ENCODE measurements at regions not wholly inside any gene's neighbourhood (a gene's known extent, or its start where the extent isn't known, plus 50 kb on each side); places are given as distances from the start of the nearest gene placed in this dataset.
A peak's percentile ranks its signal among the peaks of the same experiment; 100 is the strongest.

DNA sequence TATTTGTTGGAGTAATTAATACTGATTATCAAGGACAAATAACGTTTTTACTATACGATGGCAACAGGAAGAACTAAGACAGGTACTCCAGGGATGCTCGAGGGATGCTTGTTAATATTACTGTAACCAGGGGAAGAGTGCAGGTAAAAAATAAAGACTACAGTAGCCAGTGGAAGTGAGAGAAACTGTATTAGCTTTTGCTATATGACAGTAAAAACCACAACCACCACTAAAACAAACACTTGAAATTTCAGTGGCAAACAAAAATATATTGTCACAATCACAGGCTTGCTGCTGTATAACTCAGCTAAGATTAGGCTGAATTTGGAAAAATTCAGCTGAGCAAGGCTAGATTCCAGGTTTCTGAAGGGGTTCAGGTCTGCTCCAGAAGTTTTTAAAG is 812.6 kb upstream of the ADGRL4 start:
- DNase-seq (ENCODE audit: low spot score) = no peak

DNA sequence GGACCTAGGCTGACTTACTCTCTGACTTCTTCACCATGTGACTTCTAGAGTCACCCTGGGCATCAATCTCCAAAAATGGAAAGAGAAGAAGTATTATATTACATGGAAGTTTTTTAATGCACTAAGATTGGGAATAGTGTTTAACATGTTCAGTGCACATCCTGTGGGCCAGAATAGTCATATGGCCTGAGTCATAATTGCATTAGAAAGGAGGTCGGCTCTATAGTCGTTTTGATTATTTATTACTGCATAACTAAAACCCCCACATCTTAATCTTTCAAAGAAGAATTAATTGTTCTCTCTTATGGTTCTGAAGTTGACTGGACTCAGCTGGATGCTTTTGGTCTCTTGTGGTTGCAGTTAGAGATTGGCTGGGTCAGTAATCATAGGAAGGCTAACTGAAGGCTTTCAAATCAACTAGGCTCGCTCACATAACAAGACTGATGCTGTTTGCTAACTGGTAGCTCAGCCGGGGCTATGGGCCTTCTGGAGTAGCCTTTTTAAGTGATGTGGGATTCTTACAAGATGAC is 810.6 kb upstream of the ADGRL4 start:
- DNase-seq (ENCODE audit: low spot score) = no peak

DNA sequence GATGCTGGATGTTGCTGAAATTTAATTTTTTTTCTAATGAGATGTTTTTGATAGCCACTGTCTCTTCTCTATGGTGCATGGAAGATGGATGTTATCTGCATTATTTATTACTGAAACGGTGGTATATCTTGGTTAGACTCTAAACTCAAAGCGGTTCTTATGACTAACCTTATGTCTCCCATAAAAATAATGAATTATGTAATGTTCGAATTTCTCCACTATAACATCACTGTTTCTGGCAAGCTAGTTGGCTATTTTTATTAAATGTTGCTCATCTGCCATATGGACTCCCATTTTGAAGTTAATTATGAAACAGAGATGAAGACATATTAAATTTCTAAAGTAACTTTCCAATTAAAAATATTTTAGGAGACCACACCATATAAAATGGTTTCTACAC is 808.6 kb upstream of the ADGRL4 start:
- DNase-seq (ENCODE audit: low spot score) = no peak

DNA sequence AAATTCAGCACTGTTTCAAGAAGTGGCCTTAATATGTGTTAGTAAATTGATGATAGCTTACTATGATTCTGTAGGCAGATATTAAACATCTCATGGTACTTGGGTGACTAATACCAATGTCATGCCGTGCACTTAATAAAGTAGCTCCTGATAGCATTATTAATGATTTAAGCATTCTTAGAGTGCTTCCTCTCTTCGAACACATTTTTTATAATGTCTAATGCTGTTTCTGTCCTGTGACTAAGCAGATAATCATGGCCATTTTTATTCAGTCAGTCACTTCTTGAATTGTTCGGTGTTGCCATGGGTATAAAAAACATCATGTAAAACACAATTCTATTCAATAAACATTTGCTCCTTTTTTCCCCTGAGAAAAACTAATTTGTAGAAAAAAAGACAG is 804.6 kb upstream of the ADGRL4 start:
- DNase-seq (ENCODE audit: low spot score) = peak; percentile 1

DNA sequence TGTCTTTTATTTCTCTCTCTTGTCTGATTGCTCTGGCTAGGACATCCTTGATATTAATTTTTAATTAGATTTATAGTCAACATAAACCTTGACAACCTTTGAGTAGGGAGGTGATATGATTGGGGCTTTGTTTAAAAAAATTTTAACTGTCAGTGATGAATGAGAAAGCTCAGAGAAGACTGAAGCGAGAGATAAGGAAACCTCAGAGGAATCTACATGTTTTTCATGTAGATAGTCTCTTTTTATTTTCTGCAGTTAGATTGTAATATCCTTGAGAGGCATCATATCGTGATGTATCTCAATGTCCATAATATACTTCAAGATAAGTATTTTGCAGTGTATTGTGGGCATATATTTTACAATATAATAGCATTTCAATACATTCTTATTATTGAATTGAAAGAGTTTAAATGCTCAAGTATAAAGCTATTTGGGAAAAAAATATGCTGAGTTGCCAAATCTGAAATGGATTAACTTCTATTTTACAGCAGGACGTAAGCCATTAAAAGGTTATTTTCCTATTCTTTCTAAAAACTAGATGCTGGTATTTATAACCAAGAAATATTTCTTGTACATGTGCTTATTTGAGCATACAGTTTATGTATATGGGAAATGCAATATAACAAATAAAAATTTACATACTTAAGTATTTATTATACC is 802.4 kb upstream of the ADGRL4 start:
- no peak for DNase-seq (ENCODE audit: low spot score)

DNA sequence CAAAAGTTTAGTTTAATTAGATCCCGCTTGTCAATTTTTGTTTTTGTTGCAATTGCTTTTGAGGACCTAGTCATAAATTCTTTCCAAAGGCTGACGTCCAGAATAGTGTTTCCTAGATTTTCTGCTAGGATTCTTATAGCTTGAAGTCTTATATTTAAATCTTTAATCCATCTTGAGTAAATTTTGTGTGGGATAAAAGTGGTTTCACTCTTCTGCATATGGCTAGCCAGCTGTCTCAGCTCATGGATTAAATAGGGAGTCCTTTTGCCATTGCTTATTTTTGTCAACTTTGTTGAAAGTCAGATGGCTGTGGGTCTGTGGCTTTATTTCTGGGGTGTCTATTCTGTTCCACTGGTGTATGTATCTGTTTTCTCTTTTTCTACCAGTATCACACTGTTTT is 801.3 kb upstream of the ADGRL4 start:
- no peak for DNase-seq (ENCODE audit: low spot score)

DNA sequence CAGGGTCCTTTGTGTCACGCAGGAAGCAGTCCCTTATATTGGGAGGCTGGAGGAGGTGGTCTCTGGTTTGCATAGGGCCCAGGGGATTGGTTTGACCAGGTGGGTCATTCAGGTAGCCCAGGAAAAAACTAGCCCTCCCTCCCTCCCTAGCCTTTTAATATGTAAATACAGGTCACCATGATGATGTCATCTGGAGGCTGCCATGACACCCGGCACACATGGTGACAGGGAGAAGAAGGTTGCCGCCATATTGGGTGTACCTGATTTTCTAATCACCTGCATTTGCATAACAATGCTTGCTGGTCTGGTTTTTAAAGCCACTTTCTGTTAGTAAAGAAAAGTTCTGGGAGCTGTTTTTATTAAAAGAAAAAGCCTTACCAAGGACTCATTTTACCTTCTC is 791.0 kb upstream of the ADGRL4 start:
- no peak for DNase-seq (ENCODE audit: low spot score)

DNA sequence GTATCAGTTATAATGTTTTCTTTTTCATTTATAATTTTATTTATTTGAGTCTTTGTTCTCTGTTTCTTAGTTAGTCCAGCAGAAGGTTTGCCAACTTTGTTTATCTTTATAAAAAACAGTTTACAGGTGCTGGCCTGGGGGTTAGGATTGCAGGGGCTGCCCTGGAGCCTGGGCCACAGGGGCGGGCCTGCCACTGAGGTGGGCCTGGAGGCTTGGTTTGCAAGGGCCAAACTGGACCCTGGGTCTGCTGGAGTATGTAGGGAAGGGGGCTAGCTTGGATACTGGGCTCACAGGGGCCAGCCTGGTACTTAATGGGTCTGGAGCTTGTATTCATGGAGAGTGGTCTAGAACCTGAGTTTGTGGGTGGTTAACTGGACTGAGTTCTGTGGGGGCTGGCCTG is 789.9 kb upstream of the ADGRL4 start:
- no peak for DNase-seq (ENCODE audit: low spot score)

DNA sequence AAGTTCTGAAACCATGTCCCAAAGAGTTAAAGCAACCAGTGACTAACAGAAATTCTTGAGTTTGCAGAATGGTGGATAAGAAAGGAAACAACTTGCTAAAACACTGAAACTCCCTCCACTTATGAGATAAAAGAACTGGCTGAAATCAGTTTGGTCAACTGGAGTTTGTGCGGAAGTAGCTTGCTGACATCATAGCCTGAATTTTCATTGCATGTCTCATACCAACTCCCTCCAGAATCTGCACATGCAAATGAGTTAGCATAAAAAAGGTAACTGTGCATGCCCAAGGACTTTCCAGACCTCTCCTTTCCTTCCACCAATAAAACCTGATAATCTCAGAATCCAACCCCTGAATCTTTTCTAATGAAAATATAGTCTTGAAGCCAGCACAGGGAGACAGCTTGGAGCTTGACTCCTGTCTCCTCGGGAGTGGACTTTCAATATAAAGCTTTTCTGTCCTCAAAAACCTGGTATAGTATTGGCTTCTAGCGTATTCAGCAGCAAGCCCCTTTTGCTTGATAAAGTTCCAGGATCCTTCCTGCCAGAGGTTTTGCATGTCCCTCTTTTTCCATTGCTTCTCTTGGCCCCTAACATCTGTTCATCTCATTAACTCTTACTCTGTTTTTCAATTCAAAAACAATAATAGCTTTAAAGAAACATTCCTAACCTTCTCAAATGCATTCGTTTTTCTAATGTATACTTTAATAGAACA is 785.8 kb upstream of the ADGRL4 start:
- no peak for DNase-seq (ENCODE audit: low spot score)

DNA sequence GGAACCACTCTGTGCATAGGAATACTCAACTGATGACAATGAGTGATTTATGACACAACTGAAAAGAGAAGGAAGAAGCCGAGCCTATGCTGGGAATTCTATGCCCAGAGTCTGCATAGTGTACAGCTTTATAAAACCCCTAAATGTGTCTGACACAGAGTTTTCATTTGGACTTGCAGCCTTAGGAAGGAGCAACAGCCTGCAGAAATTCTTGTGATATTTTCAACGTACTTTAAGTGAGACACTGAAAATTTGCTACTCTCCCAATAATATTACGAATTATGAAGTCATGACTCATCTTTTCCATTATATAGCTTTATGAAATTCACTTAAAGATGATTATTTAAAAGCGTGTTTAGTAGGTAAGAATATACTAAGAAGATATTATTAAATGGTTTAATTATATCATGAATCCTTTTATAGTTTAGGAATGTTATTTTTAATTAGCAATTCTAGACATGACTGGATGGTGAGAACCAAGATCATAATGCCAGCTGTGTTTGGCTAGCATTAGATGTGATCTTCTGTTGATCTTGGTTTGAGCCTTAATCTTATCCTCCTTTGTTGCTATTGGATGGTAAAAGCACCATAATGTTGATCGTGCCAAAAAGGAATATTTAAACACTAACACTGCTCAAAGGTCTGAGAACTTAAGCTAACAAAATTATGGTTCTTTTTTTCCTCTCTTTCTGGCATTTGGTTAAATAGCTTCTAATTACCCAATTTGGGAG is 785.1 kb upstream of the ADGRL4 start:
- DNase-seq (ENCODE audit: low spot score) = no peak

DNA sequence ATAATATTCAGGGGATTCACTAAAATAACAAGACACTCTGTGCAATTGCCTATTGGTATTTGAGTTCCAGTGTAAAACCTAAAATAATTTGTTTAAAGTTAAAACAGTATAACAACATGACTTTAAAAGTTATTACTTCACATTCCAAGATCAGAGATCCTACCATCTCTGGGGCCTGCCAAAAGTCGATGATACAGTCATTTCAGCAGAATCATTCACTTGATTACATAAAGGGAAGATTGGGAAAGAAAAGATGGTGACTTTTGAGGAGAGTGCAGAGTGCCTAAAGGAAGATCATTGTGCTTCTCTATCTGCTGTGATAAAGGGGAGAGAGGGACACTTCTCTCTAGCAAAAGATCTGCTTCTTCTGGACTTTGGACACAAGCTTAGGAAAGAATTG is 784.4 kb upstream of the ADGRL4 start:
- DNase-seq (ENCODE audit: low spot score) = no peak

DNA sequence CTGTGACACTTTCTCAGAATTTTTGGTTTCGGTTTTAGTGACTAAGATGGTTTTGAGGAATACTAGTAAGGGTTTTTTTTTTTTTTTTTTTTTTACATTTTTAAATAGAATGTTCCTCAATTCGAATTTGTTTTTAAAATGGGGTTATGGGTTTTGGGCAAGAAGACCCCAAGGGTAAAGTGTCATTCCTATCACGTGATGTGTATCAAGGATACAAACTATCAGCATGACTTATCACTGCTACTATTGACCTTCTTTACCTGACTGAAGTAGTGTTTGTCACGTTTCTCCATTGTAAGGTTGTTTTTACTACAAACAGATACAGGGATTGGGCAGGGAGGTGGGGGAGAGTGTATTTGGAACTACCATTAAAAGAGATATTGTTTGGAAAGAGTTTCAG is 781.1 kb upstream of the ADGRL4 start:
- no peak for DNase-seq (ENCODE audit: low spot score)

DNA sequence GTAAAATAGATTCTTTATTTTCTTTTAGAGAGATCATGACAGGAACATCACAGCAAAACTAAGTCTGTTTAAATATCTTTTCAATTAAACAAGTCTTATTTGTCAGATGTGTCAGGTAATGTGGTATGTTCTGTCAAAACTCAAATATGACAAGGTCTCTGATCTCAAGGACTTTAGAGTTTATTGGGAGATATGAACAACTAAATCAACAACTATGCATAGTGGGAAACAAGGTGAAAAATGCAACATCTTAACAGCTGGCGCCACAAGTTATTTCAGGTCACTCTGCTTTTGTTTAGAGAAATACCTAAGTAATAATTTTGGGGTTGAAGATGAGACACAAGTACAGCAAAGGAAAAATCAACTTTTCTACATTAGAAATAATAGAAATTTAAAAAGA is 779.4 kb upstream of the ADGRL4 start:
- DNase-seq (ENCODE audit: low spot score) = no peak

DNA sequence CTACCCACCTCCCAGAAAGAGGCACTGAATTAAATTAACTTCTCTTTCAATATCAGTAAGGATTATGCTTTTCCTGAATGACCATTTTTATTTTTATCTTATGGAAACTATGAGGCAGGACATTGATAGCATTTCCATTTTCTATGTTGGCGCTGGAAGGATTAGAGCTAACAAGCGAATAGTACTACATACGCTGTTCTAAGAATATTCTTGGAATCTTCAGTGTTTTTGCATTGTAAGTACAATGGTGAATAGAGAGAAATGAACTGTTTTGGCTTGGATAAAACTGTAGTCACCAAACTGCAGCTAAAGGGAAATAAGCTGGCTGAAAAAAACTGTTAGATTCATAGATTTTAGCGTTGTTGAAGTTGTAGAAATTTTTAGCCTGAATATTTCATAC is 779.0 kb upstream of the ADGRL4 start:
- no peak for DNase-seq (ENCODE audit: low spot score)

DNA sequence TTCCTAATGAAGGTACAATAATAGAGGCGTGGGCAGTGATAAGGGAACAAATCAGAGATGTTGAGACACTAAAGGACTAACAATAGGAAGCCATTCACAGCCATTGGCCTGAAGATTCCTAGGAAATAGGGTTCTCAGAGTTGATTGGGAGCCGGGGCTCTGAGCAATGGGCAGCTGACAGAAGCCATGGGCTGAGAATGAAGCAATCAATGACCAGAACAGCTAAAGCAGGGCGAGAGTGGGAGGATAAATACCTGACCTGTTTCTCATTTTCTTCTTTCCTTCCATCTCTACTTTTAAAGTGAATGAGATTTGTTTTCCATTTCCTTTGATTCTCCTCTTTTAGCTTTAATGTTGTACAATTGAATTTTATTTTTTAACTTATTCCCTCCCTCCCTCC is 774.7 kb upstream of the ADGRL4 start:
- DNase-seq (ENCODE audit: low spot score) = no peak

DNA sequence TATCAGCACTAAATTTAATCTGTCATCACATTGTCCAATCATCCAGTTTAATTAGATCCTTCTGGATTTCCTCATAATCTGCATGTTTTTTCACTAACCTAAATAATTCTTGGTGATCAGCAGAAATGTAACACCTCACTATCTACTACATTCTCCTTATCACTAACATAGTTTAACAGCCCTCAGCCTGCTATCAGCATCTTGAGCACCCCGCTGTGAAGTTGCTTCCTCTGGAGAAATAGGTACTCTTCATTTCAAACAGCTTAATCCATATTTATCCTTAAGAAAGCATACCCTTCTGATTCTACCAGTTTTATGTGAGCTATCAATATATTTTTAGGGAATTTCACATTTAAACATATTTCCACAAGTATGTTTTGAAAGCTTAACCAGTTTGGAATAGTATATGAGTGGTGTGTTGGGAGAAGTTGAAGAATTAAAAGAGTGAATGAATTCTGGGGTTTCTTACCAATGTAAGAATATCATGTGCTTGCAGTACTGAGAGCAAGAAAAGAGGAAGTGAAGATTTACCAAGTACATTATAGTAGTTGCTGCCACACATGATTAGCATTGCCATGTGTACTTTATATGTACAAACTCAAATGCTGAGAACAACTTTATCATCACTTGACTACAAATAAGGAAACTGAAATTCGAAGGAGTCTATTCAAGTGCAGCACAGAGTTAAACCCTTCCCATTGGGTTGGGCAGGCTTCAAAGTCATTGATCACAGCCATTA is 771.1 kb upstream of the ADGRL4 start:
- no peak for DNase-seq (ENCODE audit: low spot score)

DNA sequence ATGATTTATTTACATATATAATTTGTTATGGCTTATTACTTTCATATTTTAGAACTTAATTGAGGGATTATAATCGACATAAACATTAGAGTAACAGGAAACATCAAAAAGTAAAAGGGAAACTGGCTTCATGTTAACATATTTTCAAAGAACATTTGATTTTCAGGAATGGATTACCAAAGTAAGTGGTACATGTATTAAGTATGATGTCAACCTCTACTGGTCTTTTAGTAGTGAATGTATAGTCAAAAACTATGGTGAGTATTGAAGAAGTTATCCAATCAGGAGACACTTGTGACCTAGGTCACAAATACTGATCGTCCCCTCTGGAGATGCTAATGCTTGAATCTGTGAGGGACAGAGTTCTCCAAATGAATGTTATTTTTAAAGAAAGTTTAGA is 768.9 kb upstream of the ADGRL4 start:
- DNase-seq (ENCODE audit: low spot score) = no peak

DNA sequence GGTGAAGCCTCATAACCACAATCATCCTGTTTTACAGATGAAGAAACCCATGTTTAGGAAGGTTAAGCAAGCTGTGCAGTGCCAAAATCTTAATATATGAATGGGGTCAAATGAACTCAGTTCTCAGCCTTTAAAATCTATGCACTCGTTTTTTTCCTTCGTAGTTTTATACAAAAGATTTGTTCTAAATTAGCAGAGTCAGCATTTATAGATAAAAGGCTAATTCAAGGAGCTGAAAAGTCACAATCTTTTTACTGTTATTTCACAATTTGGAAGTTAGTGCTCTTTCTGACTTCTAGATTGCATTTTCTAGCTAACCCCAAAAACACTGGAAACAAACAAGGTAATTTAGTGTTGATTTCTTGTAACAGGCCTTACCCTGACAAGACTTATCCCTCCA is 766.9 kb upstream of the ADGRL4 start:
- DNase-seq (ENCODE audit: low spot score) = no peak

DNA sequence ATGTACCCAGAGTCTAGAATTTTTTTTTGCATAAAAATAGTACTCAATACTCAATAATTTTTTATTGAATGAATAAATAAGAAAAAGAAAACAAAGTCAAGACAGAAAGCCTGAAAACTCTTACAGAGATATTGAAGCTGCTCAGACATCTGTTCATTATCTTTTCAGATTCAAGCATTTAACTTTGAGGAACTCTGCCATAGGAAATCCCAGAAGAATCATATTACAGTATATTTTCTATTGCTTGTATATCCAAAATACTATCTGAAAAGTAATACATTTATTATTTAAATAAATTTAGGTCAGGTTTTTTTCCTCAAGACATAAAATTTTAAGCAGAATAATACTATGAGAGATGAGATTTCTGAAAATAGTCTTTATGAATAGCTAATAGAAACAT is 755.9 kb upstream of the ADGRL4 start:
- no peak for DNase-seq (ENCODE audit: low spot score)

DNA sequence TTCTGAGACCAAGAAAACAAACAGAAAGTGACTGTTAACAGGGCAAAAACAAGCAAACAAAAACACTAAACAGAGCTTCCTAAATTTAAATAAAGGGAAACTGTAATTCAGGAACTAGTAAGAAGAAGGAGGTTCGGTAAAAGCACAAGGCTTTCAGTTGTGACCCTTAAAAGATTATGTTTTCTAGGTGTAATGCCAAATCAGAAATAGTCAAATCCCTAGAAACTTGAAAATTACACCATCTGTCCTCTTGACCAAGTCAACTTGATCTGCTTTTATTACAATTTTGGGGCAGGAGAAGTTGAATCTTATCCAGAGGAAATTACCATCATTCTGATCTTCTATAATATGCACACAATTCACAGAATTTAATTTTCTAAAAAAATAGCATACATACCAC is 754.0 kb upstream of the ADGRL4 start:
- no peak for DNase-seq (ENCODE audit: low spot score)

DNA sequence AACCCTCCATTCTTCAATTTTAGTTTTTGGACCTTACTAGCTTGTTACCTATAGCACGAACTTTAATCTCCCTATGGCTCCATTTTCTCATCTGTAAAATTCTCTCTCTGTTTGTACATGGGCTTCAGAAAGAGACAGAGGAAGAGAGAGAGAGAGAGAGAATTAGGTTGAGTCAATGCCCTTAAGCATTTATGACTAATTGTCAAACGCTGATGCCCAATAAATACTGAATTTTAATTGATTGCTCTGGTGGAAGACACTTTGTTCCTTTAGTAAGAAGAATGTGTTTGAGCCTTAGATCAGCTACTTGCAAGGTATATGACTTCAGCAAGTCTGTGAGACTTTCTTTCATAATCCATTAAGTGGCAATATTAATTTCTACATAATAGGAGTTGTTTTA is 743.1 kb upstream of the ADGRL4 start:
- no peak for DNase-seq (ENCODE audit: low spot score)

DNA sequence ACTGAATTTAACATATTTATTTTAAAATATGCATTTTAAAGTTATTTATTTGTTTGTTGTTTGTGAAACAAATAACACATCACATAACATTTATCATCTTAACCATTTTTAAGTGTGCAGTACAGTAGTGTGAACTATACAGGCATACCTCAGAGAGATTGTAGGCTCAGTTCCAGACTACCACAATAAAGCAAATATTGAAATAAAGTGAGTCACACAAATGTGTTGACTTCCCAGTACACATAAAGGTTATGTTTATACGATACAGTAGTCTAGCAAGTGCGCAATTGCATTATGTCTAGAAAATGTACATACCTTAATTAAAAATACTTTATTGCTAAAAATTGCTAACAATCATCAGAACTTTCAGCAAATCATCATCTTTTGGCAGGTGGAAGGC is 739.4 kb upstream of the ADGRL4 start:
- DNase-seq (ENCODE audit: low spot score) = no peak

DNA sequence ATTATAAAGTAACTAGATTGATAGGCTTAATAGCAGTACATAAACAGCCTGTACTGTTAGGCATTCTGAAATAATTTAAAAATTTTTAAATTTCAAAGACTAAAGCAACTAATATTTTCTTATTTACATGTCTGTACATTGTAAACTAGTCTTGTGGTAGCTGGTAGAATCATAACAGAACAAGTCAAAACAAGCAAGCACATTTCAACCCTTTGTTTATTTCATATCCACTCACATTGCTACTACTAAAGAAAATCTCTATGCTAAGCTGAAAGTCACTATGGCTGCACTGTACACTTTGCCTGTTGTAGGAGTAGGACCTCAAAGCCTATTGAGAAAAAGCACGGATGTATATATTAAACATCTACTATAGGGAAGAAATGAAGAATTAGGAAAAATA is 738.2 kb upstream of the ADGRL4 start:
- no peak for DNase-seq (ENCODE audit: low spot score)
